PC-3 (cell line): ENCODE measurements at regions not wholly inside any gene's neighbourhood (a gene's known extent, or its start where the extent isn't known, plus 50 kb on each side); places are given as distances from the start of the nearest gene placed in this dataset.
"Not testable (repeated sequence)": the region's sequence is repeated elsewhere in the genome, so short reads cannot be mapped to it uniquely, and the experiment has no call there.

ENCODE experiments used
- CTCF ChIP-seq: fragments of 300-600 bp; sonication (generic); conservative IDR thresholded peaks from 2 replicates; pipeline ENCODE4 v1.5.1; 2017; ENCODE audit warnings: antibody characterized with exemption, low read depth, mild to moderate bottlenecking, low read length
- EZH2 ChIP-seq: fragments of 300-600 bp; sonication (generic); IDR thresholded peaks from one replicate; pipeline ENCODE4 v1.6.1; 2017; ENCODE audit warnings: antibody characterized with exemption, mild to moderate bottlenecking, low read length; ENCODE audit not compliant: unreplicated experiment
- EZH2phosphoT487 ChIP-seq: fragments of 300-600 bp; sonication (generic); IDR thresholded peaks from 2 replicates; pipeline ENCODE4 v1.6.1; 2018; ENCODE audit warnings: mild to moderate bottlenecking, antibody characterized with exemption, low read length, borderline replicate concordance

GRCh38 chr9:39552242-39552881 lies 196.9 kb downstream of the SPATA31A1 start:
- not testable (repeated sequence) for TF ChIP-seq CTCF, EZH2, EZH2phosphoT487
